Epithelial cell of proximal tubule (primary cell): ENCODE measurements at regions not wholly inside any gene's neighbourhood (a gene's known extent, or its start where the extent isn't known, plus 50 kb on each side); places are given as distances from the start of the nearest gene placed in this dataset.

Source experiments
- DNase-seq: peaks from one replicate; pipeline ENCODE4 v3.0.0-alpha.2; 2011; ENCODE audit warnings: low read depth
- H3K4me3 ChIP-seq: 2 replicates; pipeline ENCODE4 v1.5.1; 2011; ENCODE audit warnings: low read depth, mild to moderate bottlenecking, low read length
- TF ChIP-seq, protein P1 (sequence below): conservative IDR thresholded peaks from 2 replicates; pipeline ENCODE4 v1.5.1; 2012; ENCODE audit warnings: low read depth, mild to moderate bottlenecking, low read length

DNA sequence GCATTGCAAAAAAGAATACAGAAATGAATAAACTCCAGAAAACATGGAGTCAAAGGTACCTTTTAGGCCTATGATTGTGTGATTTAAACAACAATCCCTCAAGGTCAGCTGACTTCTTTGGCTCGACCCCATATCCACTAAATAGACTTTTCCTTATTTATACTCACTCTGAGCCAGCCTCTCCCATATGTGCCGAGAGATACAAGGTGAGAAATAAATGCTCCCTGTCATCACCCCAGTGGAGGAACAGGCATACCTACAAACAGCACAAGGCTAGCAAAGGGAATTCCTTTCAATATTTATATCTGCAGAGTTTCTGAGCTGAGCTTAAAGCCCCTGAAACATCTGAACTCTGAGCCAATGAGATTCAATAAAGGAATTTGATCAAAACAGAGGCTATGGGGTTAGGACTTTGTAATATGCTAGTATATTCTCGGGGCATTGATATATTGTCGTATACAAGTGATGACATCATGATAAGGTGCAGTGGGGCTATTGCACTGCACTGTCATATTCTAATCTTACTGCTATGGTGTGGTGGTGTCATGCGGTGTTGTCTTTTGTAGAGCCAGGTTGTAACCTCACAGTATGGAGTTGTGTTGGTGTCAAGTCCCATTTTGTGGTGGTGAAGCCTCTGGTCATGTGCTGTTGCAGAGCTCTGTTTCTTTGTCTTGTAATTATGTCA is 56.0 kb upstream of the GALNT18 start:
- H3K4me3 ChIP-seq: no peak overlapping the region
- TF ChIP-seq, protein P1, sequence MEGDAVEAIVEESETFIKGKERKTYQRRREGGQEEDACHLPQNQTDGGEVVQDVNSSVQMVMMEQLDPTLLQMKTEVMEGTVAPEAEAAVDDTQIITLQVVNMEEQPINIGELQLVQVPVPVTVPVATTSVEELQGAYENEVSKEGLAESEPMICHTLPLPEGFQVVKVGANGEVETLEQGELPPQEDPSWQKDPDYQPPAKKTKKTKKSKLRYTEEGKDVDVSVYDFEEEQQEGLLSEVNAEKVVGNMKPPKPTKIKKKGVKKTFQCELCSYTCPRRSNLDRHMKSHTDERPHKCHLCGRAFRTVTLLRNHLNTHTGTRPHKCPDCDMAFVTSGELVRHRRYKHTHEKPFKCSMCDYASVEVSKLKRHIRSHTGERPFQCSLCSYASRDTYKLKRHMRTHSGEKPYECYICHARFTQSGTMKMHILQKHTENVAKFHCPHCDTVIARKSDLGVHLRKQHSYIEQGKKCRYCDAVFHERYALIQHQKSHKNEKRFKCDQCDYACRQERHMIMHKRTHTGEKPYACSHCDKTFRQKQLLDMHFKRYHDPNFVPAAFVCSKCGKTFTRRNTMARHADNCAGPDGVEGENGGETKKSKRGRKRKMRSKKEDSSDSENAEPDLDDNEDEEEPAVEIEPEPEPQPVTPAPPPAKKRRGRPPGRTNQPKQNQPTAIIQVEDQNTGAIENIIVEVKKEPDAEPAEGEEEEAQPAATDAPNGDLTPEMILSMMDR: no peak
- DNase-seq: no peak

DNA sequence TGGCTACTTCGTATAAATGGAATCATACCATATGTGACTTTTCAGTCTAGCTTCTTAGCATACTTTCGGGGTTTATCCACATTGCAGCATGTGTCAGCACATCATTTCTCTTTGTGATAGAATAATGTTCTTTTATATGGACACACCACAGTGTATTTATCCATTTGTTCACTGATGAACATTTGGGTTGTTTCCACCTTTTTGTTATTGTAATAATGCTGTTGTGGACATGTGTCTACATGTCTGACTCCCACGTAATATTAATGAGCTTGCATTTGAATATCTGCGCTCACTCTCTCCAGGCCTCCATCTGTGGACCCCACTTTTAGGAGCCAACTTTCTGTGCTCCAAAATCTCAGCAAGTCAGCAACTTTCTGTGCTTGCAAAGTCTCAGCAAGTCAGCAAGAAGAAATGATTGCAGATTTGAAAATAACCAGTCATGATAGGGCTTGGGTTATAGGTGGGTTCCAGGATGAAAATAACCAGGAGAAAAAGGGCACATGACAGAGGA is 53.9 kb upstream of the GALNT18 start:
- no peak for DNase-seq
- TF ChIP-seq, protein P1: no peak
- H3K4me3 ChIP-seq: no peak overlapping the region

DNA sequence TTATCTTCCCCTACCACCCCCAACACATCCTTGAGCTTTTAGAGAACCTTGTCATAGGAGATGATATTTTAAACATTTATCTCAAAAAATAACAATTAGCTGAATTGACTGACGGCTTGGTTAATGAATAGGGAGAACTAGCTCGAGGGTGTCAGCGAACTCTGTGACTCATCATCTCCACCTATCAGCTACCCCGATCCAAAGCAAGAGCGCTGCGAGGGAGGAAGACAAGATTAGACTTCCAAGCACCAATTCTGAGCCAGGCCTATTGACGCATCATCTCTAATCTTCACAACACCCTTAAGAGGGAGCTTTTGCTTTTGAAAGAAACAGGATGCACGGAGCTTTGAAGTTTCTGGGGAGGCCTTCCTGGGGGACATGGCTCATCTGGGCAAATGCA is 51.0 kb upstream of the GALNT18 start:
- DNase-seq: no peak
- H3K4me3 ChIP-seq: no peak overlapping the region
- TF ChIP-seq, protein P1: no peak

DNA sequence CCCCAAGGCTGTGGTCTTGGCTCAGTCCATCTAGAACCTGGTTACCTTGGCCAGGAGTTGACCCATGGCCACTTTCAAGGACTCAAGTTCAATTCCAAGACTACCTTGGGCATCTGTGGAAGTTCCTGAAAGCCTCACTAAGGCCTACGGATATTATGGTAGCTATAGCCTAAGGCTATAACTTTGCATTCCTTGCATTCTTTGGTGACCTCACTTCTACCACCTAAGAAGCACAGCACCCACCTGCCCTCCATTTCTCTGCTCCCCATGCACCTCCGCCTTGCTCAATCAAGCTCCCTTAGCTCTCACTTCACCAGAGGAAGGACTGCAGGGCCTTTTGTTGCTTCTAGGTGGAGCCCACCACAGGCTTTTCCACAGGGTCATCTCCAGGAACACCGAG is 50.3 kb upstream of the GALNT18 start:
- no peak for DNase-seq
- TF ChIP-seq, protein P1: no peak
- H3K4me3 ChIP-seq: no peak overlapping the region
